NK-92 (cell line): ENCODE measurements at regions not wholly inside any gene's neighbourhood (a gene's known extent, or its start where the extent isn't known, plus 50 kb on each side); places are given as distances from the start of the nearest gene placed in this dataset.

ENCODE experiments used
- DNase-seq: peaks from one replicate; lab custom pipeline; 2025; ENCODE audit not compliant: unreplicated experiment; lab: John Stamatoyannopoulos, UW

DNA sequence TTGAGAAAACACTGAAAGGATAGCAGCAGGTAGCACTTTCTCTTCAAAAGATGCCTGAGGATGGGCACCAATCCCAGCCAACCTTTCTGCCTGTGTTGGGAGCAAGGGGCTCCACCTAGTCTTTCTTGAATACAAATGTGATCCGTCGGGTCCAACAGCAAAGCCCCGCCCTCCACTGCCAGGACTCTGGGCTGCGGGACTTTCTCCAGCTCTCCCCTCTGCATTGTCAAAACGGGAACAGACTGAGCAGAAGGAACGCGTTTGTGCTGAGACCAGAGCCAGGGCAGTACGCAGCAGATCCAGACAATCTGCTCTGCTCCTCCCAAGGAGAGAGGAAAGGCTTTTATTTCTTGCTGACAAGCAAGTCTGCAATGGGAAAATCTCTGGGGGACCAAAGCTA lies 139.7 kb downstream of the SEC61B start:
- DNase-seq = no peak

DNA sequence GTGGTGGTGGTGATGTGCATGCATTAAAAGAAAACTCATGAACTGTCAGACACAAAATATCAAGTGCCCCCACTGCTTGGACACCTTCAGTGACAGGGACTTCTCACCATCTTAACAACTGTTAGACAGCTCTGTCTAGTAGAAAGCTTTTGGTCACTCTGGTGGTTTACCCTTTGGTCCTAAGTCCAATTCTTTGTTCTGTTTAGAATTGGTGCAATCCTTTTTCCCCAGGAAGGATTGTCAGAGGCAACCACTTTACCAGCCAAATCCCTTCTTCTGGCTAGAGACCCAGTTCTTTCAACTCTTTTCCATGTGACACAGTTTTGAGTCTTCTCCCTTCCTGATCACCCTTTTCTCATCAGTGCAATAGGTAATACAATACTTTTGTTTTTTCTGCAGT lies 140.2 kb downstream of the SEC61B start:
- no peak for DNase-seq

DNA sequence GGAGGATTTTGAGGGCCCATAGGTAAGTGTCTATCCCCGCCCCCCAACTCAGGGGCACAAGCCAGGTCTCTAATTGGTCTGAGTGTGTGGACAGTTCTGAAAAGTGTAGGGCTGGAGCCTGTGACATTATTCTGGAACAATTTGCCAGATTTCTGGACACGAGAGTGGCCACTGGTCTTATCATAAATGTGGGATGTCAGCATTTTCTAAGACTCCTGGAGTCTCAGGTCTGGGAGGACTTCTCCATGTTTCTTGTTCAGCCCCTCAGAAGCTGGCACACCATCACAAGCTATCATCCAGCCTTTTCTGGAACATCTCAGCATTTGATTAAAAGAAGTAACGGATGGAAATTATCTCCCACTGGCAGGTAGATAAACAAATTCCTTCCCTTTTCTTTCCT lies 141.4 kb downstream of the SEC61B start:
- DNase-seq = no peak

DNA sequence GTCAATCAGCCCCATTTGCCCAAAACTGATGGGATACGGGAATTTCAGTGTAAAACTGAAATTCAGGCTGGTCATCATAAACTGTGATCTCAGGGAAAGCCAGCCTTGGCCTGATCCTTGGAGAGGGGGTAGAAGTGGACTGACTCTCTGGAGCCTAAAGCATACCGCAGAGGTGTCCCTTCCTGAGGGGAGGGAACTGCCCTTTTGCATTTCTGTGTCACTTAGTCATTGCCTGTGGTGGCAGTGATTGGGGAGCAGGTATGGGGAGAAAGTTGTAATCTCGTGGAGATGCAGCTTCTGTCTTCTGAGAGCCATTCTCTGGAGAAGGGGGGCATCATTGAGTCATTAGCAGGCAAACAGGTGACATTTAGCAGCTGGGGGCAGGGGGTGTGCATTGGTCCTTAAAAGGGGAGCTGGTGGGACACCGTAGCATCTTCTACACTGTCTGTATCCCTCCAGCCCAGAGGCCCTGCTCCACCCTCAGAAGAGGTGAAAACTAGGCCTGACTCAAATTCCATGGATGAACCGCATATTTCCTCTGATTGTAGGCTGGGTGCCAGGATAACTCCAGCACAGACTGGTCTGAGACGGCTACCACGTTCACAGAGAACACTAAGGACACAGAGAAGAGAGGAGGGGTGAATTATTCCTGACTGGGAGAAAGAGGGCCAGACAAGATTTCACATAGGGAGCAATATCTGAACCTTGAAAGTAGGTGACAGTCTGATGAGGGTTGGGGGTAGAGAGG lies 143.3 kb downstream of the SEC61B start:
- DNase-seq = no peak

DNA sequence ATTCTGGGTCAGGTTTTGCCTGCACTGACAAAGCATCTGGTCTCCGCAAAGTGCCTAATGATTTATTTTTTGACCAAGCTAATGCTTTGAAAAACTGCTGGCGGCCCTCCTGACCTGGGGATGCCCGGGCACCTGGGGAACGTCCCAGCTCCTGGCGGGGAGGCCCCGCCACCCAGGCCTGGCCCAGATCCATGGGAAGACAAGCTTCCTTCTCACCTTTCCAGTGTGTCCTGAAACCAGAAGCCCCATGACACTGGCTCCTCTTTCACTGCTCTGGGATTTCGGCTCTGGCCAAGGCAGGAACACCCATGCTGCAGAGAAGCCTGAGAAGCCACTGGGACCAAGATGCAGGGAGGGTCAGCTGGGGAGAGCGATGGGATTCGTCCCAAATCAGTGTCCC lies 144.1 kb downstream of the SEC61B start:
- no peak for DNase-seq

DNA sequence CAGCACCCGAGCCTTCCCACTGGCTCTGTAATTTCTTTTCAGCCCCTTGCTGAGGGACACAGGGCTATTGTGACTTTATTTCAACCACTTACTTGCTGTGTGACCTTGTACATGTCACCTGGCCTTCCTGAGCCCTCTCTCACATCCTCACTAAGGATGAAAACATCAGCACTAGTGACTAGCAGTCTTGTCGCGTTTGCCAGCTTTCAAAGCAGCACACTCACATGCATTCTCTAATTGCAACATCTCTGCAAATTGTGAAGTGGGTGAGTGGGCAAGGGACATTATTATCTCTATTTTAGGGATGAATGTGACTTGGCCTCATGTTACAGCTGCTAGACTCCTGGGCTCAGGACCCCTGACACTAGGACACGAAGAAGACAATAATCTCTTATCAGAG lies 144.5 kb downstream of the SEC61B start:
- no peak for DNase-seq

DNA sequence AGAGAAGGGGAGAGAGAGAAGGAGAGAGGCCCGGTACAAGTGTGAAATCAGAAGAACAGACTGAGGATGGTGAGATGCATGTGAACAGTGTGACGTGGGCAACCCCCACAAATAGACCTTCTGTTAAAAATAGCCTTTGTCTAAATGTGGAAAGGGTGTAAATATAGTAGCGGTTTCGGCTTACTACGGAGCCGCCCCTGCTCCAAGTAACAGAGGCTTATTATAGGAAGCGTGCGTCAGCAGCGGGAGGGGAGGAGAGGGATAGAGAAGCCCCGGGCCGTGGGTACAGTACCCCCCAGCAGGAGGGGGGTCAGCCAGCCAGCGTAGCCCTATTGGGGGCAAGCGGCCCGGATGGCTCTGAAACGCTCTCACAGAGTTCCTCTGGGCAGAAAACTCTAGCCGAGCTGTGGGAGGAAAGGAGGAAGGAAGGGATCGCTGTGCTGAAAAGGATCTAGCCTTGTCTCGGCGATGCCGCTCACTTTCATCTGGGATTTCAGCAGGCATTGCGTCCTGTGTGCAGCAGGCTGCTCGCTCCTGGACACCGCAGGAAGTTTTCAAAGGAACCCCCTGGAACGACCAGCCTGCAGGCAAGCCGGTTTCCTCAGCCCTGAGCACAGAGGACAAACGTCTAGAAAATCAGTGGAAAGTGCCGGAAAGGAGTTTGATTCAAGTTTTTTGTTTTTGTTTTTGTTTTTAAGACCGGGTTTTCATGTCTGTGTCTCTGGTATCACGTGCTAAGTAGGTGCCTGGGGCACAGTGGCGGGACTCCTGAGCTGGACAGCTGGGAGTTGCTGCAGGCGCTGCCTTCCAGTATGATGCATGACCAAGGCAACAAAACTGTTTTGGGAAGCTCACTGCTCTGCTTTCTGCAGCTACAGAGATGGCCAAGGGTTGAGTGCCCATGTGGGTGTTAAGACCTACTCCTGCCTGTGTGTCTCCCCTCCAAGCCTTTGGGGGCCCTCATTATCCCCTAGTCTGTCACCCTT lies 146.6 kb downstream of the SEC61B start:
- no peak for DNase-seq

DNA sequence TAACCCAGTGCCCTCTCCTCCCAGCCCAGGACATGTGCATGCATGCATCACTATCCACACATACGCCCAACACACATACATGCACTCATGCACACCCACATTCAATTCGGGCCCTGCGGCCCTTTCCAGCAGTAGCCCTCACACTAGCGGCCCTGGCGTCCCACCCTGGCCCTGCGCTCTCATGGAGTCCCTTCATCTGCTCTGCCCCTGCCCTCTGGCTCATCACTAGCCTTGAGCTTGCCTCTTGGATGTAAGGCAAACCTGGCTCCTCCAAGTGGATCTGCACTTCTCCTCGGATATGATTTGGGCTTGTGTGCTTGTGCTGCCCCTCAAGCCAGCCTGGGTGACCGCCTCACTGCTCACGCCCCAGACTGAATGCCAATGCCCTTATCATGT lies 147.2 kb downstream of the SEC61B start:
- DNase-seq = no peak

DNA sequence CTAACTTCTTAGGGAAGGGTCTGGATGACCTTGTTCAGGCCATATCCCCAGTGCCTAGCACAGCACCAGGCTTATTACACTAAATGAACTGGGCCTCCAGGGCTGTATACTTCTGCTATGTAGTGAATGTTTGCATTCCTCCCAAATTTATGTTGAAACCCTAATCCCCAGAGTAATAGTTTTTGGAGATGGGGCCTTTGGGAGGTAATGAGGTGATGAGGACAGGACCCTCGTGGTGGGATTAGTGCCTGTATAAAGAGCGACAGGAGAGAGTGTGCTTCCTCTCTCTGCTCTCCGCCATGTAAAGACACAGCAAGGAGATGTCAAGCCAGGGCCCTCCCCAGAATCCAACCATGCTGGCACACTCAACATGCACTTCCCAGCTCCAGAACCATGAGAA lies 148.3 kb downstream of the SEC61B start:
- DNase-seq = no peak

DNA sequence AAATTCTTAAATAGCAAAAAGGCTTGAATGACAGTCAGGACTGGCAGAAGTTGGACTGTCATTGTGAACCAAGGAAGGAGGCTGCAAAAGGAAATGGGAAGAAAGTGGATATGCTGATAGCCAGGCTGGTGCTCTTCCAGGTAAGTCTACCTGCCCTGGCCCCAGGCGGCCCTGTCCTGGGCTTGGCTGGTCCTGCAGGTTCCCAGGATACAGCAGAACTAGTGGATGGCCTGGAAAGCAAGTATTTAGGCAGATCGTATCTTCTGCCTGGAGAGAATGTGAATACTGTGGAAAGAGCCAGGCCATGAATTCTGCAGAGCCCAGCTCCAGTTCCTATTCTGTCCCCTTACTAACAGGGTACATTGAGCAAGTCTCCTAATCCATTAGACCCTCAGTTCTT lies 149.3 kb downstream of the SEC61B start:
- no peak for DNase-seq

DNA sequence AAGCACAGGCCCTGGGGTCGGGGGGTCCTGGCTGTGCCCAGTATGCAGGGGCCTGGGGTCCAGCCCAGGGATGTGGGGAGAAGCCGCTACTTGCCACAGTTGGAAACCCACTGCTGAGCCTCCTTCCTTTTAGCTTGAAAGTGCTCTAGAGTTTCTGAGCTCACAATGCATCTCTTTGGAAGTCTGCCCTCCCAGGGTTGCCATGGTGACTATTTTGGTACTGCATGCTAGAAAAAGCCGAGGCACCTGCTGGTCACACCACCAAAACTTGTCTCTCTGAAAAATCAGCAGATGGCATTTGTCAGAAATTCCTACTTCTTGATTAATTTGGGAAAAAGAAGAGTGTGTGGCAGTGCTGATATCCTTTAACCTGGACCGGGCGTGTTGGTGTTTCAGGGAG lies 151.8 kb downstream of the SEC61B start:
- no peak for DNase-seq

DNA sequence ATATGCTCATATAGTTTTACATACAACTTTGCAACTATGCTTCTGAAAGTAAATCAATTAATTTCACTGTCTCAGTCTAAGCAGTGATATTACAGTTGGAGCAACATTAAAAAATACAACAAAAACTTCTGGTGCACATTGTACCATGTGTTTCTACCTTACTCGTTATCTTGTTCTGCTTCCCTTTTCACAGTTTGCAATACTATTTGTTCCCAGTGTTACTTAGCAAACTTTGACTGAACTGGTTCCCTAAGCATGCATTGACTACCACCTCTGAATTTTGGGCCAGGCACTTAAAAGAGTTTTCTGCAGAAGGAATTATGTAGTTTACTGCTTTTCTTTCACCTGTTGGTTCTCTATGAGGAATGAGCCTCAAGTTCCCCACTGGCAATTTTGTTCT lies 152.7 kb downstream of the SEC61B start:
- no peak for DNase-seq

DNA sequence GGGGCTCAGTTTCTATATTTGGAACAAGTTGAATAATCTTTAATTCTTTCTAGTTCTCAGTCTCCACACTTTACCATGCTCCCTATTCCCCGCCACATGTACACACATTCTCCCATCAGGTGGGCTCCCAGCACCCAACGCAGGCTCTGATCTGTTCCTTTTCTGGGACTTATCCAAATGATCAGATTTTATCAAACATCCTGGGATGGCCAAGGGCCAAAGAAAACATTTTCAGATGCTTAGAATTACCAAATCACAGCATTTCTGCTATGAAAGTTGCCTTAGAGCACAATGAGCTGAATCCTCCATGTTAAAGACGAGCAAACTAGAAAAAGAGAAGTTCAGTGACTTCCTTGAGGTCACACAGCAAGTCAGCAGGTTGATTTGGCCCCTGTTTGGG lies 153.4 kb downstream of the SEC61B start:
- no peak for DNase-seq

DNA sequence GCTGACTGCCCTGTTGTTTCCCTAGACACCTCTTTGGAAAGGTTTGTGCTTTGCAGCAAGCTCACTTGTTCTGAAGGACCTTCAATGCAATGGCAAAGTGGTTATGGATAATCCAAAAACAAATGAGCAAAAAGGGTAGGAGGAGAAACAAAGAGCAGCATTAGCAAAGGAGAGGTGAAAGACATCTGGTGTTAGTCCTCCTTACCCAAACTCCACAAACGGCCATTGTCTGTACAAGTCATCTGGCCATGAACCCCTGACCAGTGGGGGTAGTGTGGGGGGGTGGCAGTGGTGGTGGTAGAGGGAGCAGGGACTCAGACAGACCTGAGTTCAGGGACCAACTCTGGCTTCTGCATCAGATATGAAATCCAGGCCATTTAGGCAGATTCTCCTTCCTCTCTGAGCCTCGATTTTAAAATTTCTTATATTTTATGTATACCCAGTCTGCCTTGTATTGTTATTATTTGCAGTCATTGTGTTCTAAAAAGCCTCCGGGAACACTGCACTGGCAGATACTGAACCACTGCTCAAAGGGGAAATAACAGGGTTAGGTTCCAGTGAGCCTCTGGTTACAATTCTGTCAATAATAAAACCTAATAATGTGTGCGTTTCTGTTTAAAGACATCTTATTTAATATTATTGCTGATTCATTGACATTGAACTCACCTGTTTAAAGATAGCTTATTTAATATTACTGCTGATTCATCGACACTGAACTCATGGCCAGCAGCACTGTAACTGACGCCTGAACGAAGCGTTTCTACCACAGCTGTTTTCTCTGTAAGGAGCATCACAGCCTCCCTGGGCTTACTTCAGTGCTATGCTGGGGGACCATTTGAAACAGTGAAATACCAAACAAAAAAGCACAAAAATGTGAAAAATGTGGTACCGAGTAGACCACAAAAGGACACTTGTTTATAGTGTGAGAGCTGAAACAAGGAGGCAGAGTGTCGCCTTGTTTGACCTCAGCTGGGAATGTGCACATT lies 156.0 kb downstream of the SEC61B start:
- DNase-seq = no peak

DNA sequence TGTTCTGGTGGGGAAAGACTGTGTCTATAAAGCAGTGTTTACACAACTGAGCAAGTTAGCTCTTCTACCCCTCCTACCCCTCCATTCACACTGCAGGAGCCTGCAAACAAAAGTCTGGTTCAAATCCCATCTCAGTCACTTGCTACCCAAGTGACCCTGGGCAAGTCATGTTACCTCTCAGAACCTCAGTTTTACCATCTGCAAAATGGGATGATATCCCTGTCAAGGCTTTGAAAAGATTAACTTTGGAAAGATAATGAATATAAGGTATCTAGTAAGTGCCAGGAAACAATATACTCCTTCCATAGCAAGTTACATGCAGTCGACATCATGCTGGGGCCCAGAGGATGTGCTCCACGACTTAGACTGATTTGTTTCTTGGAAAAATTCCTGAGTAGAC lies 161.5 kb downstream of the SEC61B start:
- DNase-seq = no peak

DNA sequence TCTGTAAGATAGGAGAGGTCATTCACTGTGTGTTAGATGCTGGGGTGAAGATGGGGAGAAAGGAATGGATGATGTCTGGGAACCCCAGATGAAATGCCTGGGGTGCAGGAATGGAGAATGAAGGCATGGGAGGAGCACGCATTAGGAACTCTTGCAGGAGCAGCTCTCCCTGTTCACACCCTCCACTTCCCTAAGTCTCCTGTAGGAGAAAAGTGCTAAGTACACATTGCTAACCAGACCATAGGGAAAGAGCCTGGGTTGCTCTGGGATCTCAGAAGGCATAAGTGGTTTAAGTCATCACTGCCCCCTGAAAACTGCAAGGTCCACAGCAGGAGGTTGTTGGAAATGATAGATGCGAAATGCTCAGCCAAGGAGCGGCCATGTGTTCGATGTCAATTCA lies 163.1 kb downstream of the SEC61B start:
- DNase-seq = no peak

DNA sequence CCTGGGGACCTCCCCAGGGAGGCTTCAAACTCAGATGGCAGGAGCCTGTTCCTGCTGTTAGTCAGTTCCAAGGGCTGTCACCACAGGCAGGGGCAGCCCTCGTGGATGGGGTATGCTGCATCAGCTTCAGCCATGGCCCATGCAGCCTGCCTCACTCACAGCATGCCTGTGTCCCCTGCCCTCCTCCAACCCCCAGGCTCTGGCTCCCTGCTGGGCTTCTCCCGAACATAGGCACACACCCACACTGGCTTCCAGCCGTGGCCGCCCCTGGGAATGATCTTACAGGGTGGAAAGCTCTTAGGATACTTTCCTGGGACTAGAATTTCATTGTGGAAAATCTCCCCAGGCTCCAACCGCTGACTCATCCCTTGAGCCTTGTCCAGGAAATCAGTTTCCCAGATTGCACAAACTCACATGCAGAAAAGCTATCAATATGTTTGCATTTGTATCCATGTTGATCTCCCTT lies 163.8 kb downstream of the SEC61B start:
- DNase-seq = no peak

DNA sequence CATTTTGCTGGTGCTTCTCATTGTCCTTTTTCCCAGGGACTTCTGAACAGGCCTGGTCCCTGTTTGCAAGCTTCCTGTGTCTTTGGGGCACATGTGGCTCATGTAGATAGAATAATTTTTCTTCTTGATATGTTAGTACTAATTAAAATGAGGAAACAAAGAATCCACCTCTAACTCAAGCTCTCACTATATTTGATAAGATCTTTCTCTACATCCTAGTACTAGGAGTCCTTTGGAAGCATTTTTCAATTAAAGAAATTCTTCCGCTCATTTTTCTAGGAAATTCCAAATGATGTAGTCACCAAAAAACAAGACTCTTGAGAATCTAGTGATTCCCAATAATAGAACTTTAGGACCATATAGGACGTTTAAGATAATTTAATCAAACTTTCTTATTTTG lies 165.3 kb downstream of the SEC61B start:
- no peak for DNase-seq

DNA sequence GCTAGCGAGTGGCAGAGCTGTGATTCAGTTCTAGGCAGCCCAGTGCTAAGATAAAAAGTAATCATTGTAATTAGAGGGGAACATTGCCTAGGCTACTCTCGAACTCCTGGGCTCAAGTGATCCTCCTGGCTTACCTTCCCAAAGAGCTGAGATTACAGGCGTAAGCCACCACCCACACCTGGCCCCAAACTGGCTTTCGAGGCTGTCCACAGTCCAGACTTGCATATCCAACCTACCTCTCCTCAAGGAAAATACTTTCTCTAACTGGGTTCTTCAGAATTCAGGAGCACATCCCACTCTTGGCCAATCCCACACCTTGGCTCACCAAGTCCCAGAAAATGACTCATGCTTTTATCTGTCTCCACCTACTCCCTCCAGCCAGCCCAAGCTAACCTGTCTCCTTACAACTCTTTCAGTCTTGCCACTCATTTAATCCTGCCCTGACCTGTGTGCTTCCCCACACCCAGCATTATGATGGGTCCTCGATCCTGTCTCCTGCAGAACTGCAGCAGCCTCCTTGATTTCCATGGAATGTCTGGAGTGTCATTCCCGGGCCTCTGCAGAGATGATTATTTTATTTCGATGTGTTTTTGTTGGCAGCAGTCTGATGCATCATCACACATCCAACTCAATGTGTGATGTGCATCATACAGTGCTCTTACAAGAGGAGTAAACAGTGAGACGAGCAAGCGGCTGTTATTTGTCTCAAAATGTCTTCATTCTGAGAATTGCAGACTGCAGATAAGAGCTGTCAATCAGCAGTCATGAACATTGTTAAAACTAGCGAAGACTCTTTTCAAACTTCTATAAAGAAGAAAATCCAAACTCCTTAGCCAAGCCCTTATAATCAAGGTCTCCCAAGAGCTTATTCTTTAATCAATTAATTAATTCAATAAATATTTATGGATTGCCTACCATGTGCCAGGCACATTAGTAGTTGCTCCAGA lies 167.3 kb downstream of the SEC61B start:
- no peak for DNase-seq
